GM10248 (cell line): ENCODE measurements at regions not wholly inside any gene's neighbourhood (a gene's known extent, or its start where the extent isn't known, plus 50 kb on each side); places are given as distances from the start of the nearest gene placed in this dataset.

Experiments
- CTCF ChIA-PET: fragments of 300-600 bp; sonication (Branson Sonifier 250); formaldehyde crosslinking; extraction: SDS; loops from one replicate; lab custom pipeline; 2021; ENCODE audit warnings: antibody characterized with exemption; lab: Yijun Ruan, JAX
- POLR2A ChIA-PET: fragments of 350-650 bp; sonication (Branson Sonifier 250); formaldehyde crosslinking; extraction: SDS; loops from one replicate; lab custom pipeline; 2020; ENCODE audit warnings: antibody characterized with exemption; lab: Yijun Ruan, JAX
- DNase-seq: peaks from one replicate; pipeline ENCODE4 v3.0.0; 2012; ENCODE audit errors: extremely low spot score
- TF ChIP-seq, protein P1 (sequence below): IDR thresholded peaks from 2 replicates; pipeline ENCODE4 v1.5.1; 2012; ENCODE audit warnings: mild to moderate bottlenecking, low read depth; ENCODE audit errors: extremely low read depth, missing control alignments, control extremely low read depth

DNA sequence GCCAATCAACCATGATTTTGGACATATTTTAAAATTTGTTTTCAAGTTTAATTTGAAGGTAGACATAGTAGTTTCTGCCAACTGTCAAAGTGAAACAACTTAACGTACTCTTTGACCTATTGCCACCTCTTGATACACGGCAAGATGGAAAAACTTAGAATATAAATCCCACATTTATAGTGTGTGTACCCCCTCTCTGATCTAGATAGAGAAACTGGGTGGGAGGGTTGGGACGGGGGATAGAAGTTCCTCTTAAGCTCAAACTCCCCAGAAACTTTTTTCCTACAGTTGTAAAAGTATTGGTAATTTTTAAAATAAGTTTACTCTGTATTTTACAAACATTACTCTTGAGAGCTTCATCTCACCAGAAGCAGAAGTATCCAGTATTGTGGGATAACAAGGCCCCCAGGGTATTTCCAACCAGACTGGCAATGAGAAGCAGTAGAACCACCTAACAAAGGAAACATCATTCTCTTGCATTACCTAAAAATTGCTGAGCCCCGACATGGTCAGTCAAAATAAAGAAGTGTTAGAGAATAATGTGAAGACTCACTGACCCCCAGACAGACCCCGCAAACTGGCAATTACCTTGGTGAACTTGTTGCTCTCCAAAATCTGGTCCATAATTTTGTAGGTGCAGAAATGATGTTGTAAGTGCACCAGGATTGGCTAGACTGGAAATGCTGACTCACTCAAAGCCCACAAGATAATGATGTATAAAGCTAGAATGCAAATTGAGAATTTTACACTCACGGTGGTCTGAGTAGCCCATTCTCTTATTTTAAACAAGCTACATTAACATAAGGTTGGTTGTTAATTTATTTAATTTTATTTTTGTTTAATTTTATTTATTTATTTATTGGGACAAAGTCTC lies 74.7 kb upstream of the TNFAIP3 start:
- ChIA-PET CTCF (interaction anchor here (0.8 to 6.8 kb wide), 10 partner anchors 8 to 152 kb away, joined by 3 to 66 read pairs (median 5); partner anchors contain the start of gene TNFAIP3), POLR2A (no interaction called here)
- DNase-seq = no peak
- TF ChIP-seq, protein P1, sequence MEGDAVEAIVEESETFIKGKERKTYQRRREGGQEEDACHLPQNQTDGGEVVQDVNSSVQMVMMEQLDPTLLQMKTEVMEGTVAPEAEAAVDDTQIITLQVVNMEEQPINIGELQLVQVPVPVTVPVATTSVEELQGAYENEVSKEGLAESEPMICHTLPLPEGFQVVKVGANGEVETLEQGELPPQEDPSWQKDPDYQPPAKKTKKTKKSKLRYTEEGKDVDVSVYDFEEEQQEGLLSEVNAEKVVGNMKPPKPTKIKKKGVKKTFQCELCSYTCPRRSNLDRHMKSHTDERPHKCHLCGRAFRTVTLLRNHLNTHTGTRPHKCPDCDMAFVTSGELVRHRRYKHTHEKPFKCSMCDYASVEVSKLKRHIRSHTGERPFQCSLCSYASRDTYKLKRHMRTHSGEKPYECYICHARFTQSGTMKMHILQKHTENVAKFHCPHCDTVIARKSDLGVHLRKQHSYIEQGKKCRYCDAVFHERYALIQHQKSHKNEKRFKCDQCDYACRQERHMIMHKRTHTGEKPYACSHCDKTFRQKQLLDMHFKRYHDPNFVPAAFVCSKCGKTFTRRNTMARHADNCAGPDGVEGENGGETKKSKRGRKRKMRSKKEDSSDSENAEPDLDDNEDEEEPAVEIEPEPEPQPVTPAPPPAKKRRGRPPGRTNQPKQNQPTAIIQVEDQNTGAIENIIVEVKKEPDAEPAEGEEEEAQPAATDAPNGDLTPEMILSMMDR = no peak

DNA sequence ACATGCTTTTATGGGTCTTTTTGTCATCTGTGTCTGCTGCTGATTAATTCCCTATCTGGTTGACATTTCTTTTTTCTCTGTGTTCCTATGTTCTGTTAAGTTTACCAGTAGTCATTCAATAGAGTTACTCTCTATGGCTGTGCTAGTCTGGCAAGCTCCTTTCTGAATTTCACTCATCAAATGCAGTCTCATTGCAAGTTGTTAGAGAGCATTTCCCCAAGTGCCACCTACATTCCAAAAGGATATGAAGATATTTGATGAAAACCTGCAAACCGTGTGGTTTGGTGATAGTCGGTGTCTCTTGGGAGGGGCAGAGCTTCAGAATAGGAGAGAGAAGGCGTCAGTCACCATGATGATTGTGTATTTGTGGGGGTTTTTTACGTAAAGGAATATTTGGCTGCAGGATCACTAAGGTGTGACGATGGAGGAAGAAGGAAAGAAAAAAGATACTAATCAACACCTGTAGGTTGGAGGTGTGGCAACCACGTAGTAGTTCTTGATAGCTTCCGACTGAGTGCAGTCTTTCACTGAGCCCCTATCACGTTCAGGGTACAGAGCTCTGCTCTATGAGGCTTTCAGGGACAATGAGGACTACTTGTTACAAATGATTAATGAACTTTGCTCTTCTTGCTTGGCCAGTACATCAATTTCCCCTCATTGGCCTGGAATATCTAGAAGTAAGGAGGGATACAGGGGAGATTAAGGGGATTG lies 73.1 kb upstream of the TNFAIP3 start:
- TF ChIP-seq, protein P1 = no peak
- DNase-seq = no peak
- POLR2A ChIA-PET = no interaction called here
- CTCF ChIA-PET = interaction anchor here (0.8 to 5.6 kb wide), 7 partner anchors 10 to 151 kb away, joined by 3 to 29 read pairs (median 4); partner anchors contain the start of gene TNFAIP3

DNA sequence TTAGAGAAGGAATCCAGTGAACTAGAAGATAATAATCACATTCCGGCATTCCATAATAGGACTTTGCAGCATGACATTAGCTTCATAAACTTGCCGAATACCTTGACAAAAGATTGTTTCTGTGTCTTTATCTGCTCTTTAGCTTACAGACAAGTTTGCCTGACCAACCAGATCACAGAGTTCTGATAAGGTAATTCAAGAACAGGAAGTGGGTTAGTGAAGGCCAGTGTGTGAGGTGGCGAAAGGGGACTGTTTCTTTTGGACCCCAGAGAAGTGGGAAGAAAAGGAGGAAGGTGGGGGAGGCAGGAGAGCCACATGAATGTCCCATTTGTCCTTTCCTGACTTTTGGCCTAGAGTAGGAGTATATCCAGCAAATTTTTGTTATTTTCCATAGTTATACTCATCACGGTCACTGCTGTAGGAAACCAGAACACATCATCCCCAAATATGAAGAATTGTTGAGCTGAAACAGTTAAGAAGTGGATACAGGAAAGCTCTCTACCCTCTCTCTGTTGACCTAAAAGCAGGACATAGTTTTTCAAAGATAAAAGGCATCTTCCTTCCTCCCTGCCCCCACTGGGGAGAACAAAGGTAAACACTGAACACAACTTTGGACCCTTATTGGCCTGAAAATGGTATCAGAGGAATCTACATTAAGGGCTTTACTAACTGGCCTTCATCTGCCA lies 72.4 kb upstream of the TNFAIP3 start:
- POLR2A ChIA-PET = interaction anchor here (0.6 kb wide), 1 partner anchor 69 kb away, joined by 3 read pairs; no protein-coding TSS in a partner anchor
- TF ChIP-seq, protein P1 = no peak
- CTCF ChIA-PET = interaction anchor here (0.8 to 5.6 kb wide), 7 partner anchors 11 to 151 kb away, joined by 3 to 29 read pairs (median 4); partner anchors contain the start of gene TNFAIP3
- DNase-seq = no peak

DNA sequence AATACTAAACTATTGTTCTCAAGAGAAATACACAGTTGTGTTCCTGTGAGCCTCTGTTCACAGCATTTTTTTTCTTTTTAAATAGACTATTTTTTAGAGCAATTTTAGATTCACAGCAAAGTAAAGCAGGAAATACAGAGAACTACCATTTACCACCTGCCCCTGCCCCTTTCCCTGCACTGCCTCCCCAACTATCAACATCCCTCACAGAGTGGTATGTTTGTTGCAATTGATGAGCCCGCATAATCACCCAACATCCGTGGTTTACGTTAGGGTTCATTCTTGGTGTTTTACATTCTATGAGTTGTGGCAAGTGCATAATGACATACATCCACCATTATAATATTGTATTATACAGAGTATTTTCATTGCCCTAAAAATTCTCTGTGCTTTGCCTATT lies 71.6 kb upstream of the TNFAIP3 start:
- ChIA-PET POLR2A (no interaction called here), CTCF (interaction anchor here (0.9 to 1.3 kb wide), 3 partner anchors 71 to 87 kb away, joined by 3 to 4 read pairs (median 3); no protein-coding TSS in a partner anchor)
- no peak for DNase-seq
- TF ChIP-seq, protein P1 = no peak

DNA sequence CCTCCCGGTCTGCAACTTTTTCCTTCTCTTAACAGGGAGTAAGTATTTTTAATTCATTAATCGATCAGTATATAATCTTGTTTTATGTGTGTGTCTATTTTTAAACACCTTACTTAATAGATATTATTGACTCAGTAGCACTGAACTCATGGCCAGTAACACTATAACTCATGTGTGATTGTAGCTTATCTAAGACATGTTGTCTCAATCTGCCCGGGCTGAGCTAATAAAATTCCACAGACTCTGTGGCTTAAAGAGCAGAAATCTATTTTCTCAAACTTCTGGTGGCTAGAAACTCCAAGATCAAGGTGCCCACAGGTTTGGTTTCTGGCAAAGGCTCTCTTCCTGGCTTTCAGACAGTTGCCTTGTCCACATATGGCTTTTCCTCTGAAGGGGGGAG lies 68.8 kb upstream of the TNFAIP3 start:
- ChIA-PET CTCF (interaction anchor here (0.8 to 6.1 kb wide), 20 partner anchors 8 to 177 kb away, joined by 3 to 73 read pairs (median 9); partner anchors contain the start of gene TNFAIP3), POLR2A (no interaction called here)
- no peak for DNase-seq
- TF ChIP-seq, protein P1 = no peak
